ENCODE measurements at regions not wholly inside any gene's neighbourhood (a gene's known extent, or its start where the extent isn't known, plus 50 kb on each side); places are given as distances from the start of the nearest gene placed in this dataset.
"Not testable (repeated sequence)": the region's sequence is repeated elsewhere in the genome, so short reads cannot be mapped to it uniquely, and the experiment has no call there.

GRCh38 chr3:34070831-34071585 lies 272.6 kb downstream of the PDCD6IP start:
- TF ChIP-seq, protein P1, sequence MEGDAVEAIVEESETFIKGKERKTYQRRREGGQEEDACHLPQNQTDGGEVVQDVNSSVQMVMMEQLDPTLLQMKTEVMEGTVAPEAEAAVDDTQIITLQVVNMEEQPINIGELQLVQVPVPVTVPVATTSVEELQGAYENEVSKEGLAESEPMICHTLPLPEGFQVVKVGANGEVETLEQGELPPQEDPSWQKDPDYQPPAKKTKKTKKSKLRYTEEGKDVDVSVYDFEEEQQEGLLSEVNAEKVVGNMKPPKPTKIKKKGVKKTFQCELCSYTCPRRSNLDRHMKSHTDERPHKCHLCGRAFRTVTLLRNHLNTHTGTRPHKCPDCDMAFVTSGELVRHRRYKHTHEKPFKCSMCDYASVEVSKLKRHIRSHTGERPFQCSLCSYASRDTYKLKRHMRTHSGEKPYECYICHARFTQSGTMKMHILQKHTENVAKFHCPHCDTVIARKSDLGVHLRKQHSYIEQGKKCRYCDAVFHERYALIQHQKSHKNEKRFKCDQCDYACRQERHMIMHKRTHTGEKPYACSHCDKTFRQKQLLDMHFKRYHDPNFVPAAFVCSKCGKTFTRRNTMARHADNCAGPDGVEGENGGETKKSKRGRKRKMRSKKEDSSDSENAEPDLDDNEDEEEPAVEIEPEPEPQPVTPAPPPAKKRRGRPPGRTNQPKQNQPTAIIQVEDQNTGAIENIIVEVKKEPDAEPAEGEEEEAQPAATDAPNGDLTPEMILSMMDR (conservative IDR thresholded peaks at IDR 0.05; ENCODE audit: low read length), result no peak
- H3K4me3 ChIP-seq (ENCODE audit: low read length), result no peak overlapping the region
- no peak for DNase-seq (ENCODE audit: low read depth)

- TF ChIP-seq, protein P1 (conservative IDR thresholded peaks at IDR 0.05; ENCODE audit: low read length), result no peak
- DNase-seq (ENCODE audit: low read depth), result no peak
- no peak overlapping the region for H3K4me3 ChIP-seq (ENCODE audit: low read length)
Measured at GRCh38 chr3:34072297-34072696, 273.9 kb downstream of the PDCD6IP start.

DNA sequence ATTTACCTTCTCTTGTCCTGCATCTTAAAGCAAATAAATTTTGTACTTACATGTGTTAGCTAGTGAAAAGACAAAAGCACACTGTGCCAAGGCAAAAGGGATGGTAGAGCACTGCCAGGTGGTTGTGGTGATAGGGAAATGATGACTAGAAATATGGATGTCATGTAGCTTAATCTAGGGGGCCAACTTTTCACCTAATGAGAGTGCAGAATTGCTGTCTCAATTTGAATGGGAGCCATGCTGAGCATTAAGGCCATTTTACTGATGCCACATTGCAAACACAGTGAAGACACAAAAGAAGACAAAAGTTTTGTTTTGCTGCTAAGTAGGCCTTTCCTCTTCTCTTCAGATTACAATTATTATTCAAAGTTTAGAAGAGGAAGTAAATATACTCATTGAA lies 274.7 kb downstream of the PDCD6IP start:
- TF ChIP-seq, protein P1 (conservative IDR thresholded peaks at IDR 0.05; ENCODE audit: low read length), result no peak
- DNase-seq (ENCODE audit: low read depth), result no peak
- no peak overlapping the region for H3K4me3 ChIP-seq (ENCODE audit: low read length)

- TF ChIP-seq, protein P1 (conservative IDR thresholded peaks at IDR 0.05; ENCODE audit: low read length), result no peak
- no peak for DNase-seq (ENCODE audit: low read depth)
- H3K4me3 ChIP-seq (ENCODE audit: low read length), result no peak overlapping the region
Measured at GRCh38 chr3:34073961-34074360, 275.5 kb downstream of the PDCD6IP start.

GRCh38 chr3:34075975-34076374 lies 277.5 kb downstream of the PDCD6IP start:
- TF ChIP-seq, protein P1 (conservative IDR thresholded peaks at IDR 0.05; ENCODE audit: low read length), result no peak
- no peak for DNase-seq (ENCODE audit: low read depth)
- H3K4me3 ChIP-seq (ENCODE audit: low read length), result no peak overlapping the region

DNA sequence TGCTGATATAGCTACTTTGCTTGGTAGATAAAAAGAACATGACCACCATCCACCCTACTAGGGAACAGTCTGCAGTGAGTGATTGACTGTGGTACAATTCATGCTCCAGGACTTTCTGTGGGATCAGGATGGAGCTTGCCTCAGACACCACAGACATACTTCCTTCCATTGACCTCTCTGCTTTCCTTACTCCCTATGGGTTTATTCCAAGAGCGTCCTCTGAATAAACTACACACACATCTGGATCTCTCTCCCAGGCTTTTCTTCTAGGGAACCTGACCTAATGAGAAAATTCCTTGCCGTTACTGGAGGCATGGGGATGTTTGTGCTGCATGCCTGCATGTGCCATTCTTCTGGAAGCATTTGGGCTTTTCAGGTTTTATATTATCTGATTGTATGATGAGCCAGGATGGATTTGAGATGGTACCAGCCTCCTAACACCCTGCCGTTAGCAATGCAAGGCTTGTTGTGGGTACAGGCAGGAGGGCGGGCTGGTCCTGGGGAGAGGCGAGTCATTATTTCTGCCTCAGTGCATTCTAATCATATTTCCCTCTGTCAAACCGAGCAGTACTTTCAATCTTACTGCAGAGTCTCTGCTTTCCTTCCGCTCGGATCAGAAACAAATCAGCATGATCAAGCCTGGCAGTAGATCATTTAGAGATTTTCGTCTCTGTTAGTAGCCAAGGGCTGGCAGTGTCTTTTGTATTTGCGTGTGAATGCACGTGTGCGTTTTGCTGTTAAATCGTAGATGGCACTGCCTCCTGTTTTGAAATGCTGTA lies 279.2 kb downstream of the PDCD6IP start:
- no peak overlapping the region for H3K4me3 ChIP-seq (ENCODE audit: low read length)
- TF ChIP-seq, protein P1 (conservative IDR thresholded peaks at IDR 0.05; ENCODE audit: low read length), result no peak
- no peak for DNase-seq (ENCODE audit: low read depth)

DNA sequence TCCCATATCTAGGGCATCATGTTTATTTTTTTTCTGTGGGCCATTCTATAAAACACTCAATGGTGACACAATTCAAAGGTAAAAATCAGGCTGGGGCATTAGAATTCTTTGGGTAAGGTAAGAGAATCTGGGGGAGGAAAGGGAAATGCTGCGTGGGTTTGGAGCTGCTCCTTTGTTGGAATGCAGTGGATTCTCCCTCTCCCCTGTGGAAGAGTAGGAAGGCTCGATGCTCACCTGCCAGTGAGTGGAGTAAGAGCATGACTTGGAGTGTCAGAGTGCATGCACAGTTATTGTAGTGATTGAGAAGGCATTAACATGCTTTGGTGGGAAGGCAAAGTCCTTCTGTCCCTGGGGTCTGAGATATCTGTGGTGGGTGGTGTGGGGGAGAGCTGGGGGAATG lies 280.0 kb downstream of the PDCD6IP start:
- TF ChIP-seq, protein P1 (conservative IDR thresholded peaks at IDR 0.05; ENCODE audit: low read length), result no peak
- DNase-seq (ENCODE audit: low read depth), result no peak
- no peak overlapping the region for H3K4me3 ChIP-seq (ENCODE audit: low read length)

DNA sequence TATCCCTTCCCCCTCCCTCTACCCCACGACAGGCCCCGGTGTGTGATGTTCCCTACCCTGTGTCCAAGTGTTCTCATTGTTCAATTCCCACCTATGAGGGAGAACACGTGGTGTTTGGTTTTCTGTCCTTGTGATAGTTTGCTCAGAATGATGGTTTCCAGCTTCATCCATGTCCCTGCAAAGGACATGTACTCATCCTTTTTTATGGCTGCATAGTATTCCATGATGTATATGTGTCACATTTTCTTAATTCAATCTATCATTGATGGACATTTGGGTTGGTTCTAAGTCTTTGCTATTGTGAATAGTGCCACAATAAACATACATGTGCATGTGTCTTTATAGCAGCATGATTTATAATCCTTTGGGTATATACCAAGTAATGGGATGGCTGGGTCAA lies 281.4 kb downstream of the PDCD6IP start:
- H3K4me3 ChIP-seq (ENCODE audit: low read length); DNase-seq (ENCODE audit: low read depth): not testable (repeated sequence)

DNA sequence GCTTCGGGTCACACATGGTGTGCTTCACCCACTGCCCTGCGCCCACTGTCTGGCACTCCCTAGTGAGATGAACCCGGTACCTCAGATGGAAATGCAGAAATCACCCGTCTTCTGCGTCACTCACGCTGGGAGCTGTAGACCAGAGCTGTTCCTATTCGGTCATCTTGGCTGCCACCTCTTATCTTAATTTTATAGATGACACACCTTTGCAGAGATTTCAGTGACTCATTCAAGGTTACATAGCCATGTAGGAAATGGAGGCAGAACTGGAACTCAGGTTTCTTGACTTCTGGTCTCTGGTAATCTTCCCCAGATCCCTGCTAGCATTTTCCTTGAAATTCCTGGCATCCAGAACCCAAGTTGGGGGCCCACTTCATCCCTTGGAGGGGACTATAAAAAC lies 291.9 kb downstream of the PDCD6IP start:
- DNase-seq (ENCODE audit: low read depth); H3K4me3 ChIP-seq (ENCODE audit: low read length): not testable (repeated sequence)

Data from AG10803 (cell line).